ENCODE measurements at regions not wholly inside any gene's neighbourhood (a gene's known extent, or its start where the extent isn't known, plus 50 kb on each side); places are given as distances from the start of the nearest gene placed in this dataset.

DNA sequence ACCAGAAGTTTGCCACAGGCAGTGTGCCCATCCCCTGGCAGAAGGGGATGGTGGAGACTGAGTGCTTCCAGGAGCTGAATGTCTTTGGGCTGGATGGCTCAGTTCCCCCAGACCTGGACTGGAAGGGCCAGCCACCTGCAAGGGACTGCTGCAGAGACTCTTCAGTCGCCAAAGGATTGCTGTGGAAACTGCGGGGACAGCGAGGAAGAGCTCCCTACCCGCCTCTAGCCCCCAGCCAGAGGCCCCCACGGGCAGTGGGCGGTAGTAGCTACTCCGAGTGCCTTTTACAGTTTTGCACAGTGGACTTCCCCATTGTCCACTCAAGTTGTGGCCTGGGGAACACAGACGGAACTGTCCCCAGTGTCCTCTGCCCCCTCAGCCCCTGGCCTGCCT is 138.5 kb downstream of the ZDHHC20 start:
- no peak for TF ChIP-seq POLR2A (IDR thresholded peaks at IDR 0.05; ENCODE audit: low read depth, low read length)
- TF ChIP-seq POLR2AphosphoS5 (IDR thresholded peaks at IDR 0.05; ENCODE audit: low read depth, low read length) = no peak

Data from GM12891 (cell line).